ENCODE measurements at regions not wholly inside any gene's neighbourhood (a gene's known extent, or its start where the extent isn't known, plus 50 kb on each side); places are given as distances from the start of the nearest gene placed in this dataset.

DNA sequence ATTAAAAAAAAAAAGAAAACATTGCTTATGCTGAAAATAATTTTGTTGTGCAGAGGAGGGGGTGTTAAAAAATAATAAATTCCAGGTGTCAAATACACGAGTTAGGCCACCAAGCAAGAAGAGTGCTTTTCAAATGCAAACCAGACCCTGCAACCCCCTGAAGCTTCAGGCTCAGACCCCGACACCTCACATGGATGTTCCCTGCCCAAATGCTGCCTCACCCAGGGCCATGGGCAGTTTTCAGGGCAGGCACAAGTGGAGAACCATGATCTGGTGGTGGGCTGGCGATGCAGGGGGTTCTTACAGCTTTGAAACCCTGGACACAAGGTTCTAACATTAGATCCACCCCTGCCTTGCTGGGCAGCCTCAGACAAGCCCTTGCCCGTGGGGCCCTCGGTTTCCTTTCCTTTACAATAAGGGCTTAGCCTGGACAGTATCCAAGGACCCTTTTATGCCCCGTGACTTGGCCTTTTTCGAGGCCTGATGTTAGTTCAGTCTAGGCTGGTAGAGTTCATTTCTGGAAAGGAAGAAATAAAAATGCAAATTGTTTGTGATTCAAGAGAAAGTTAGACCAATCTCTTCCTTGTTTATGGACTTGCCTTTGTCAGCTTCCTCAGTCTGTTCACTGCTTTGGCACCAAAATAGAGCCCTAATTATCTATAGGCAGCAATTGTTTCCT lies 168.7 kb downstream of the DDX1 start:
- H3K36me3 Mint-ChIP-seq (ENCODE audit: low read depth): no peaks in the 10 kb centered on the region
- H3K27me3 Mint-ChIP-seq (ENCODE audit: insufficient read depth): no peaks in the 10 kb centered on the region; the same call in none of the 2 replicates
- no peak overlapping the region for H3K27ac Mint-ChIP-seq
- DNase-seq: no peak
- no peak overlapping the region for H3K4me3 Mint-ChIP-seq
- H3K9me3 Mint-ChIP-seq: peaks cover 8% of the 10 kb centered on the region; the same call in 1 of the 2 replicates
- TF ChIP-seq, protein P1, sequence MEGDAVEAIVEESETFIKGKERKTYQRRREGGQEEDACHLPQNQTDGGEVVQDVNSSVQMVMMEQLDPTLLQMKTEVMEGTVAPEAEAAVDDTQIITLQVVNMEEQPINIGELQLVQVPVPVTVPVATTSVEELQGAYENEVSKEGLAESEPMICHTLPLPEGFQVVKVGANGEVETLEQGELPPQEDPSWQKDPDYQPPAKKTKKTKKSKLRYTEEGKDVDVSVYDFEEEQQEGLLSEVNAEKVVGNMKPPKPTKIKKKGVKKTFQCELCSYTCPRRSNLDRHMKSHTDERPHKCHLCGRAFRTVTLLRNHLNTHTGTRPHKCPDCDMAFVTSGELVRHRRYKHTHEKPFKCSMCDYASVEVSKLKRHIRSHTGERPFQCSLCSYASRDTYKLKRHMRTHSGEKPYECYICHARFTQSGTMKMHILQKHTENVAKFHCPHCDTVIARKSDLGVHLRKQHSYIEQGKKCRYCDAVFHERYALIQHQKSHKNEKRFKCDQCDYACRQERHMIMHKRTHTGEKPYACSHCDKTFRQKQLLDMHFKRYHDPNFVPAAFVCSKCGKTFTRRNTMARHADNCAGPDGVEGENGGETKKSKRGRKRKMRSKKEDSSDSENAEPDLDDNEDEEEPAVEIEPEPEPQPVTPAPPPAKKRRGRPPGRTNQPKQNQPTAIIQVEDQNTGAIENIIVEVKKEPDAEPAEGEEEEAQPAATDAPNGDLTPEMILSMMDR (IDR thresholded peaks at IDR 0.05): no peak
- no peaks in the 10 kb centered on the region for H3K4me1 Mint-ChIP-seq (ENCODE audit: low read depth)

DNA sequence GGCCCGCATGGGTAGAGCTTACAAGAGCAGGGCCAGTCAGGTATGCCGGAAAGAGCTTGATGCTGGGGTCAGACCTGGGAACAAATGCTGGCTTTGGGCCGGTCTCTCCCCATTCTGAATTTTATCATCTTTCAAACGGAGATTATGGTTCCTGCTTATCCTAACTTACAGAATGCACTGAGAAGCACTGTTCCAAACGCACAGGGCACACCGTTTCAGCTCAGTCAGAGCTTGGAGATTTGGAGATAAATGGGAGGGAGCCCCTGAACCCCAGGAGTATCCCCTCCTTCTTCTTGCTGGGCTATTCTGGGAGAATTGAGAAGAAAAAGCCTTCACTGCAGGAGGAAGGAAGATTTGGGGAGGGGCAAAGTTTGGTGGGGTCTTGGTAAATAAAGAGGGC lies 169.4 kb downstream of the DDX1 start:
- DNase-seq: no peak
- Mint-ChIP-seq H3K36me3 (ENCODE audit: low read depth) (no peaks in the 10 kb centered on the region), H3K27me3 (ENCODE audit: insufficient read depth) (no peaks in the 10 kb centered on the region; the same call in none of the 2 replicates), H3K9me3 (peaks cover 8% of the 10 kb centered on the region; the same call in 1 of the 2 replicates), H3K27ac (no peak overlapping the region), H3K4me3 (no peak overlapping the region), H3K4me1 (ENCODE audit: low read depth) (no peaks in the 10 kb centered on the region)
- TF ChIP-seq, protein P1 (IDR thresholded peaks at IDR 0.05): no peak

DNA sequence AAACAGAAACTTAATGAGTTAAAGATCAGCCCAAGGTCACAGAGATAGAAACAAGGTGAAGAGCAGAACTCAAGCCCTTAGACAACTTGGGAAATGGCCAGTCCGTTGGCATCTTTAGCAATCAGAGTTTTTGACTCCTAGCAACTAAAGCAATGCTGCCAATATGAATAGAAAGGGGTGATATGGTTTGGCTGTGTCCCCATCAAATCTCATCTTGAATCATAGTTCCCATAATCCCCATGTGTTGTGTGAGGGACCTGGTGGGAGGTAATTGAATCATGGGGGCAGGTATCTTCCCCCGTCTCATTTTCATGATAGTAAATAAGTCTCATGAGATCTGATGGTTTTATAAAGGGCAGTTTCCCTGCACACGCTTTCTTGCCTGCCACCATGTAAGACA lies 170.2 kb downstream of the DDX1 start:
- Mint-ChIP-seq H3K9me3 (peaks cover 8% of the 10 kb centered on the region; the same call in 1 of the 2 replicates), H3K4me1 (ENCODE audit: low read depth) (no peaks in the 10 kb centered on the region), H3K27me3 (ENCODE audit: insufficient read depth) (no peaks in the 10 kb centered on the region; the same call in none of the 2 replicates), H3K27ac (no peak overlapping the region), H3K36me3 (ENCODE audit: low read depth) (no peaks in the 10 kb centered on the region), H3K4me3 (no peak overlapping the region)
- TF ChIP-seq, protein P1 (IDR thresholded peaks at IDR 0.05): no peak
- DNase-seq: no peak

DNA sequence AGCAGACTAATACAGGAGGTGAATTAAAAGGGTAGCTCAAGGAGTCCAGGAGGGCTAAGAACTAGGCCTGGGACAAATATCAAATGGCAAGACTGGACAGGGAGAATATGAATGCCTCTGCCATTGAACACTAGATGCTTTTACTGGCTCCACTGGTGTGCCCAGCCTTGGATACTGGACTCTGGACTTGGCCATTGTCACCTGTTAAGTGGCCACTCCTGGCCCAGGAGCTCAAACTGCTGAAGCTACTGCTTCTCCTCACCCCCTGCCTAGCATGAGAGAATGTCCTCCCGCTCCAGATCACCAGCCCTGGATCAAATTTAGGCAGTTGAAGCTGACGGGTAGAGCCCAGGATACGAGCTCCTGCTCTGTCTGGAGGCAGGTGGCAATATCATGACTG lies 170.8 kb downstream of the DDX1 start:
- TF ChIP-seq, protein P1 (IDR thresholded peaks at IDR 0.05): no peak
- H3K27me3 Mint-ChIP-seq (ENCODE audit: insufficient read depth): no peaks in the 10 kb centered on the region; the same call in none of the 2 replicates
- no peaks in the 10 kb centered on the region for H3K4me1 Mint-ChIP-seq (ENCODE audit: low read depth)
- DNase-seq: no peak
- no peak overlapping the region for H3K4me3 Mint-ChIP-seq
- H3K9me3 Mint-ChIP-seq: peaks cover 8% of the 10 kb centered on the region; the same call in 1 of the 2 replicates
- H3K36me3 Mint-ChIP-seq (ENCODE audit: low read depth): no peaks in the 10 kb centered on the region
- no peak overlapping the region for H3K27ac Mint-ChIP-seq

DNA sequence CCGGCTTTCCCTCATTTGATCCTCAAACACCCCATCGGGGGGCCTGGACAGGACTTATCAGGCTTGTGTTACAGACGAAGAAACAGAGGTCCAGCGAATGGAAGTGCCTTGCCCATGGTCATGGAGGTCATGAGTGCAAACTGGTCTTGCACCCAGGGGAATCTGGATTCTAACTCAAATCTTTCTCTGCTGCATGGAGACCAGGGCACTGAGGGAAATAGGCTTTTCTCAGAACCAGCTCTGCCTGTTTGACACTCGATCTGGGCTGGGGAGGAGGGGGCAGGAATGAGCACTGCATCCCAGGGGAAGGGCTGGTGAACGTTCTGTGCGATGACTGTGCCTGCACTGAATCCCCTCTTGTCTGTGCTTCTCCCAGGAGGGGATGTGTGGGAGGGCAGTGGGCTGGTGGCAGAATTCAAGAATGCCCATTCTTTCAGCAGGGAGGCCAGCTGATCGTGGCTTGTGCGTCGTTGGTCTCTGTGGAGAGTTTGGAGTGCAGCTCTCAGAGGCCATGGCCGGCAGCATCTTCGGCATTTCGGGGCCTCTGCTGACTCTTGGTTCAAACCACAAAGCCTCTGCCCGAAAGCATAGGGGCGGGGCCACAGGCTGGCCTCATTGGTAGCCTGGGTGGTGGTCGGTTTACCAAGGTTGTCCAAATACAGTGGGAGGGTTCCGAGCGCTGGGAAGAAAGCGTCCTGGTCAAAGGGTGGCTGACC lies 171.6 kb downstream of the DDX1 start:
- Mint-ChIP-seq H3K9me3 (peaks cover 14% of the 10 kb centered on the region; the same call in 1 of the 2 replicates), H3K4me1 (ENCODE audit: low read depth) (no peaks in the 10 kb centered on the region), H3K4me3 (no peak overlapping the region), H3K36me3 (ENCODE audit: low read depth) (no peaks in the 10 kb centered on the region), H3K27me3 (ENCODE audit: insufficient read depth) (no peaks in the 10 kb centered on the region; the same call in none of the 2 replicates), H3K27ac (no peak overlapping the region)
- TF ChIP-seq, protein P1 (IDR thresholded peaks at IDR 0.05): no peak
- DNase-seq: no peak
